Spleen (tissue), 11 donors: ENCODE measurements at regions not wholly inside any gene's neighbourhood (a gene's known extent, or its start where the extent isn't known, plus 50 kb on each side); places are given as distances from the start of the nearest gene placed in this dataset.

Source experiments
- DNase-seq: peaks from one replicate; pipeline ENCODE4 v3.0.0-alpha.2; 2020
- H3K27ac ChIP-seq, 8 donors: fragments of 200-600 bp; sonication (generic) in 7 of 8; 1 replicate in 4 of 8; 2 replicates in 4 of 8; pipeline versions ENCODE4 v1.5.0 to v1.8.0; 2016 to 2021; ENCODE audit warnings: inconsistent platforms in 4 of 8, mild to moderate bottlenecking in 4 of 8, moderate library complexity in 1 of 8
- H3K27me3 ChIP-seq, 7 donors: fragments of 200-600 bp; sonication (generic) in 6 of 7; replicated peaks in 1 of 7; 1 replicate in 4 of 7; 2 replicates in 3 of 7; pipeline versions ENCODE4 v1.5.0 to v1.8.0; 2016 to 2021; ENCODE audit warnings: inconsistent platforms in 3 of 7, mild to moderate bottlenecking in 1 of 7
- H3K36me3 ChIP-seq, 6 donors: fragments of 200-600 bp; sonication (generic) in 5 of 6; 1 replicate in 4 of 6; 2 replicates in 2 of 6; pipeline versions ENCODE4 v1.5.0 to v1.8.0; 2016 to 2021; ENCODE audit warnings: inconsistent platforms in 2 of 6
- H3K4me1 ChIP-seq, 6 donors: fragments of 200-600 bp; sonication (generic) in 5 of 6; 1 replicate in 3 of 6; 2 replicates in 3 of 6; pipeline versions ENCODE4 v1.5.0 to v1.8.0; 2016 to 2021; ENCODE audit warnings: inconsistent platforms in 3 of 6
- H3K4me3 ChIP-seq, 8 donors: fragments of 200-600 bp; sonication (generic) in 7 of 8; 1 replicate in 4 of 8; 2 replicates in 4 of 8; pipeline versions ENCODE4 v1.5.0 to v1.8.0; 2016 to 2021; ENCODE audit warnings: inconsistent platforms in 4 of 8, mild to moderate bottlenecking in 4 of 8, moderate library complexity in 2 of 8
- H3K9me3 ChIP-seq, 8 donors: fragments of 200-600 bp; sonication (generic) in 7 of 8; 1 replicate in 4 of 8; 2 replicates in 4 of 8; pipeline versions ENCODE4 v1.5.0 to v1.8.0; 2016 to 2021; ENCODE audit warnings: inconsistent platforms in 4 of 8
- CTCF ChIP-seq, 11 experiments: fragments of 200-600 bp in 7 of 11; fragments of 450-650 bp in 4 of 11; sonication (generic) in 4 of 11; IDR thresholded peaks in 8 of 11; conservative IDR thresholded peaks in 3 of 11; 1 replicate in 7 of 11; 2 replicates in 4 of 11; pipeline versions ENCODE4 v1.4.0 to v1.8.0; 2016 to 2021; ENCODE audit warnings: antibody characterized with exemption in 11 of 11, inconsistent platforms in 4 of 11, mild to moderate bottlenecking in 1 of 11
- POLR2A ChIP-seq, 3 donors: fragments of 450-650 bp; IDR thresholded peaks; one replicate each; pipeline ENCODE4 v1.5.1; 2017; ENCODE audit warnings: antibody characterized with exemption in 3 of 3, mild to moderate bottlenecking in 1 of 3
- POLR2AphosphoS5 ChIP-seq, 3 donors: sonication (generic); formaldehyde crosslinking; IDR thresholded peaks; one replicate each; pipeline ENCODE4 v1.5.1; 2017; ENCODE audit warnings: antibody characterized with exemption in 3 of 3
- WGBS, 5 donors: extraction: QIAGEN DNeasy Blood & Tissue Kit in 3 of 5; methylation state at CpG; one replicate each; pipeline versions ENCODE4 v1.1.5 to v1.1.7; 2013 to 2018; 5-methylcytosine and 5-hydroxymethylcytosine counted together
- intact Hi-C: fragments of 100-400 bp; cut with DNase I; formaldehyde crosslinking; loops from one replicate; pipeline ENCODE4 v1.15.0; 2023; ENCODE audit warnings: low total_unique reads
- donor health status: healthy with polysubstance abuse.
- donor health status: DM: no; HTN: no; CAD: no; lungs with moderate emphysema.
- donor health status: DM: no; HTN: no; CAD: no.
- donor health status: Bipolar disorder and iron deficiency.
- donor health status: healthy.
- donor health status: DM: no; HTN: no; CAD: no.
- donor health status: DM: yes; HTN: yes; CAD: no.

GRCh38 chr2:136611451-136611850 is 153.9 kb upstream of the THSD7B start:
- WGBS, 5 donors, result 41 to 64% (median 58%) methylated on average over 1 of the region's 1 CpG

GRCh38 chr2:136582628-136583205 is 182.6 kb upstream of the THSD7B start:
- intact Hi-C loops, result no loop called here
- TF ChIP-seq POLR2A (IDR thresholded peaks at IDR 0.05), result no peak
- TF ChIP-seq CTCF (IDR thresholded peaks at IDR 0.05 in 8 of 11, conservative IDR thresholded peaks at IDR 0.05 in 3 of 11), result no peak
- no peak for TF ChIP-seq POLR2AphosphoS5 (IDR thresholded peaks at IDR 0.05)
- no peak for DNase-seq
- no peaks in the 10 kb centered on the region for H3K36me3 ChIP-seq
- no peaks in the 10 kb centered on the region for H3K4me1 ChIP-seq
- 16 to 26% (median 17%) methylated on average over 4 of the region's 4 CpGs for WGBS, 5 donors
- peaks cover 0 to 3% (median 0%) of the 10 kb centered on the region in 8 donors for H3K9me3 ChIP-seq
- no peaks in the 10 kb centered on the region for H3K27me3 ChIP-seq
- H3K4me3 ChIP-seq, result no peak overlapping the region
- H3K27ac ChIP-seq, result no peak overlapping the region

More at GRCh38 chr2:136611451-136611850, 153.9 kb upstream of the THSD7B start:
- H3K27ac ChIP-seq, result no peak overlapping the region
- H3K4me3 ChIP-seq, result no peak overlapping the region
- no peaks in the 10 kb centered on the region for H3K36me3 ChIP-seq
- no peaks in the 10 kb centered on the region for H3K4me1 ChIP-seq
- no peak for TF ChIP-seq POLR2A (IDR thresholded peaks at IDR 0.05)
- no peak for TF ChIP-seq POLR2AphosphoS5 (IDR thresholded peaks at IDR 0.05)
- intact Hi-C loops, result no loop called here
- H3K9me3 ChIP-seq, result no peaks in the 10 kb centered on the region
- no peak for DNase-seq
- no peaks in the 10 kb centered on the region for H3K27me3 ChIP-seq

- intact Hi-C loops, result no loop called here
- TF ChIP-seq POLR2A (IDR thresholded peaks at IDR 0.05) (no peak), CTCF (IDR thresholded peaks at IDR 0.05 in 8 of 11, conservative IDR thresholded peaks at IDR 0.05 in 3 of 11) (no peak), POLR2AphosphoS5 (IDR thresholded peaks at IDR 0.05) (no peak)
- DNase-seq, result no peak
- H3K27ac ChIP-seq, result no peak overlapping the region
- 35 to 65% (median 53%) methylated on average over 2 of the region's 2 CpGs for WGBS, 5 donors
- no peaks in the 10 kb centered on the region for H3K4me1 ChIP-seq
- H3K4me3 ChIP-seq, result no peak overlapping the region
- H3K36me3 ChIP-seq, result no peaks in the 10 kb centered on the region
- H3K27me3 ChIP-seq, result peaks cover 0 to 9% (median 0%) of the 10 kb centered on the region in 7 donors
- H3K9me3 ChIP-seq, result no peaks in the 10 kb centered on the region
Observed at GRCh38 chr2:136572335-136572734, 193.0 kb upstream of the THSD7B start.

GRCh38 chr2:136557203-136557602 is 208.1 kb upstream of the THSD7B start:
- no peaks in the 10 kb centered on the region for H3K36me3 ChIP-seq
- no peak overlapping the region for H3K27ac ChIP-seq
- 70 to 89% (median 86%) methylated on average over 1 of the region's 1 CpG for WGBS, 5 donors
- intact Hi-C loops, result no loop called here
- H3K27me3 ChIP-seq, result peaks cover 0 to 25% (median 0%) of the 10 kb centered on the region in 7 donors
- no peak overlapping the region for H3K4me3 ChIP-seq
- no peak for DNase-seq
- no peaks in the 10 kb centered on the region for H3K9me3 ChIP-seq
- no peaks in the 10 kb centered on the region for H3K4me1 ChIP-seq
- TF ChIP-seq POLR2AphosphoS5 (IDR thresholded peaks at IDR 0.05) (no peak), CTCF (IDR thresholded peaks at IDR 0.05 in 8 of 11, conservative IDR thresholded peaks at IDR 0.05 in 3 of 11) (no peak), POLR2A (IDR thresholded peaks at IDR 0.05) (no peak)
